SH-SY5Y (cell line): ENCODE measurements at regions not wholly inside any gene's neighbourhood (a gene's known extent, or its start where the extent isn't known, plus 50 kb on each side); places are given as distances from the start of the nearest gene placed in this dataset.

Experiments used
- GATA2 ChIP-seq: IDR thresholded peaks from 2 replicates; pipeline ENCODE4 v1.6.1; 2011; ENCODE audit warnings: mild to moderate bottlenecking, low read depth, low read length
- GATA3 ChIP-seq: IDR thresholded peaks from 2 replicates; pipeline ENCODE4 v1.6.1; 2011; ENCODE audit warnings: low read depth, mild to moderate bottlenecking, low read length, moderate library complexity

GRCh38 chr1:59156051-59156450, 140.8 kb upstream of the FGGY start:
- no peak for TF ChIP-seq GATA3
- TF ChIP-seq GATA2, result no peak
